ENCODE measurements at regions not wholly inside any gene's neighbourhood (a gene's known extent, or its start where the extent isn't known, plus 50 kb on each side); places are given as distances from the start of the nearest gene placed in this dataset.

- FAIRE-seq (no peak), DNase-seq (no peak)
- H3K4me3 ChIP-seq (ENCODE audit: low read depth in 1 of 3, low read length in 3 of 3): no peak overlapping the region
- 56 to 76% (median 68%) methylated on average over 7 of the region's 7 CpGs for WGBS, 3 donors
- no peaks in the 10 kb centered on the region for H3K36me3 ChIP-seq (ENCODE audit: control insufficient read depth in 3 of 3, insufficient read depth in 2 of 3, low read depth in 1 of 3, low read length in 3 of 3)
- H3K4me1 ChIP-seq (ENCODE audit: control insufficient read depth in 3 of 3, insufficient read depth in 2 of 3, low read depth in 1 of 3, low read length in 2 of 3): no peaks in the 10 kb centered on the region
- no peak overlapping the region for H3K27ac ChIP-seq (ENCODE audit: low read depth in 1 of 3, low read length in 2 of 3)
- no peaks in the 10 kb centered on the region for H3K9me3 ChIP-seq (ENCODE audit: control insufficient read depth in 2 of 2, insufficient read depth in 1 of 2, low read depth in 1 of 2, low read length in 1 of 2)
- H3K27me3 ChIP-seq (ENCODE audit: control insufficient read depth in 3 of 3, insufficient read depth in 3 of 3, low read length in 3 of 3): no peaks in the 10 kb centered on the region
Measured at GRCh38 chr9:80932947-80933780, 756.2 kb downstream of the TLE1 start.

GRCh38 chr9:80932181-80932580 is 757.2 kb downstream of the TLE1 start:
- 43 to 65% (median 48%) methylated on average over 3 of the region's 3 CpGs for WGBS, 3 donors
- no peak overlapping the region for H3K4me3 ChIP-seq (ENCODE audit: low read depth in 1 of 3, low read length in 3 of 3)
- no peak overlapping the region for H3K27ac ChIP-seq (ENCODE audit: low read depth in 1 of 3, low read length in 2 of 3)
- no peaks in the 10 kb centered on the region for H3K27me3 ChIP-seq (ENCODE audit: control insufficient read depth in 3 of 3, insufficient read depth in 3 of 3, low read length in 3 of 3)
- H3K36me3 ChIP-seq (ENCODE audit: control insufficient read depth in 3 of 3, insufficient read depth in 2 of 3, low read depth in 1 of 3, low read length in 3 of 3): no peaks in the 10 kb centered on the region
- no peaks in the 10 kb centered on the region for H3K4me1 ChIP-seq (ENCODE audit: control insufficient read depth in 3 of 3, insufficient read depth in 2 of 3, low read depth in 1 of 3, low read length in 2 of 3)
- FAIRE-seq (no peak), DNase-seq (no peak)
- no peaks in the 10 kb centered on the region for H3K9me3 ChIP-seq (ENCODE audit: control insufficient read depth in 2 of 2, insufficient read depth in 1 of 2, low read depth in 1 of 2, low read length in 1 of 2)

- no peak for DNase-seq
- H3K4me1 ChIP-seq (ENCODE audit: control insufficient read depth in 3 of 3, insufficient read depth in 2 of 3, low read depth in 1 of 3, low read length in 2 of 3): no peaks in the 10 kb centered on the region
- no peak overlapping the region for H3K27ac ChIP-seq (ENCODE audit: low read depth in 1 of 3, low read length in 2 of 3)
- no peak for FAIRE-seq
- no peak overlapping the region for H3K4me3 ChIP-seq (ENCODE audit: low read depth in 1 of 3, low read length in 3 of 3)
- WGBS, 3 donors: 58 to 89% (median 79%) methylated on average over 3 of the region's 3 CpGs
- H3K27me3 ChIP-seq (ENCODE audit: control insufficient read depth in 3 of 3, insufficient read depth in 3 of 3, low read length in 3 of 3): no peaks in the 10 kb centered on the region
- H3K9me3 ChIP-seq (ENCODE audit: control insufficient read depth in 2 of 2, insufficient read depth in 1 of 2, low read depth in 1 of 2, low read length in 1 of 2): no peaks in the 10 kb centered on the region
- no peaks in the 10 kb centered on the region for H3K36me3 ChIP-seq (ENCODE audit: control insufficient read depth in 3 of 3, insufficient read depth in 2 of 3, low read depth in 1 of 3, low read length in 3 of 3)
Measured at GRCh38 chr9:80931163-80931562, 758.2 kb downstream of the TLE1 start.

GRCh38 chr9:80928697-80929096 is 760.6 kb downstream of the TLE1 start:
- Histone ChIP-seq H3K4me1 (ENCODE audit: control insufficient read depth in 3 of 3, insufficient read depth in 2 of 3, low read depth in 1 of 3, low read length in 2 of 3) (no peaks in the 10 kb centered on the region), H3K4me3 (ENCODE audit: low read depth in 1 of 3, low read length in 3 of 3) (no peak overlapping the region), H3K36me3 (ENCODE audit: control insufficient read depth in 3 of 3, insufficient read depth in 2 of 3, low read depth in 1 of 3, low read length in 3 of 3) (no peaks in the 10 kb centered on the region), H3K9me3 (ENCODE audit: control insufficient read depth in 2 of 2, insufficient read depth in 1 of 2, low read depth in 1 of 2, low read length in 1 of 2) (no peaks in the 10 kb centered on the region), H3K27me3 (ENCODE audit: control insufficient read depth in 3 of 3, insufficient read depth in 3 of 3, low read length in 3 of 3) (no peaks in the 10 kb centered on the region), H3K27ac (ENCODE audit: low read depth in 1 of 3, low read length in 2 of 3) (no peak overlapping the region)
- FAIRE-seq (no peak), DNase-seq (no peak)

DNA sequence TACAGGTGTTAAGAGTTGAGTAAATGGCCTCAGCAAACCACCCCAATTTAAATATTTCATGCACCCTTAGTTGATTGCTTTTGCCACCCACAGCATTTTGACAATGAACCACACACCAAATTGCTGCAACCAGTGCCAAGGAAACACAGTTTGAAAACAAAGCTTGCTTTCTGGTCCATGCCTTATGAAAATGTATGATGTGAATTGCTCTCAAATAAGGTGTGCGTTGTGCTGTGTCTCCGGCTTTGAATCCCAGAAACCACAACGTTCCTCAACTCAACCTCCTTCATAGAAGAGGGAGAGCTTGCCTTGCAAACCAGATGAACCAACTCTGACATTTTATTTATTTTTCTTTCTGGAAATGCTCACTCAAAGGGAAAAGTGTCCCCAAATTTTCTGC is 762.7 kb downstream of the TLE1 start:
- DNase-seq (no peak), FAIRE-seq (no peak)
- Histone ChIP-seq H3K9me3 (ENCODE audit: control insufficient read depth in 2 of 2, insufficient read depth in 1 of 2, low read depth in 1 of 2, low read length in 1 of 2) (peaks cover 1 to 2% of the 10 kb centered on the region in 2 donors), H3K4me1 (ENCODE audit: control insufficient read depth in 3 of 3, insufficient read depth in 2 of 3, low read depth in 1 of 3, low read length in 2 of 3) (no peaks in the 10 kb centered on the region), H3K4me3 (ENCODE audit: low read depth in 1 of 3, low read length in 3 of 3) (no peak overlapping the region), H3K36me3 (ENCODE audit: control insufficient read depth in 3 of 3, insufficient read depth in 2 of 3, low read depth in 1 of 3, low read length in 3 of 3) (no peaks in the 10 kb centered on the region), H3K27ac (ENCODE audit: low read depth in 1 of 3, low read length in 2 of 3) (no peak overlapping the region), H3K27me3 (ENCODE audit: control insufficient read depth in 3 of 3, insufficient read depth in 3 of 3, low read length in 3 of 3) (no peaks in the 10 kb centered on the region)
- WGBS, 3 donors: 74 to 86% (median 85%) methylated on average over 3 of the region's 3 CpGs

GRCh38 chr9:80922544-80922943 is 766.8 kb downstream of the TLE1 start:
- no peak for FAIRE-seq
- 40 to 60% (median 51%) methylated on average over 3 of the region's 3 CpGs for WGBS, 3 donors
- Histone ChIP-seq H3K9me3 (ENCODE audit: control insufficient read depth in 2 of 2, insufficient read depth in 1 of 2, low read depth in 1 of 2, low read length in 1 of 2) (peaks cover 1 to 5% of the 10 kb centered on the region in 2 donors), H3K27me3 (ENCODE audit: control insufficient read depth in 3 of 3, insufficient read depth in 3 of 3, low read length in 3 of 3) (no peaks in the 10 kb centered on the region), H3K27ac (ENCODE audit: low read depth in 1 of 3, low read length in 2 of 3) (no peak overlapping the region), H3K4me1 (ENCODE audit: control insufficient read depth in 3 of 3, insufficient read depth in 2 of 3, low read depth in 1 of 3, low read length in 2 of 3) (no peaks in the 10 kb centered on the region), H3K4me3 (ENCODE audit: low read depth in 1 of 3, low read length in 3 of 3) (no peak overlapping the region), H3K36me3 (ENCODE audit: control insufficient read depth in 3 of 3, insufficient read depth in 2 of 3, low read depth in 1 of 3, low read length in 3 of 3) (no peaks in the 10 kb centered on the region)
- no peak for DNase-seq

DNA sequence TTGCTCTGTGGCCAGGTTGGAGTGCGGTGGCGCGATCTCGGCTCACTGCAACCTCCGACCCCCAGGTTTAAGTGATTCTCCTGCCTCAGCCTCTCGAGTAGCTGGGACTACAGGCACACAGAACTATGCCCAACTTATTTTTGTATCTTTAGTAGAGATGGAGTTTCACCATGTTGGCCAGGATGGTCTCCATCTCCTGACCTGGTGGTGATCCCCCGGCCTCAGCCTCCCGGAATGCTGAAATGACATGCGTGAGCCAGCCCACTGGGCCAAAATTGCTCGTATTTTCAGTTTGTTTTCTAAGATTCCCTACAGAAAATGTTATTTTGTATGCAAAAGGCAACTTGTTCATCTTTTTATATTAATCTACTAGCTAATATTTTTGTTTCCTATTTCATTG is 782.6 kb downstream of the TLE1 start:
- FAIRE-seq (no peak), DNase-seq (no peak)
- no peak overlapping the region for H3K27ac ChIP-seq (ENCODE audit: low read depth in 1 of 3, low read length in 2 of 3)
- no peaks in the 10 kb centered on the region for H3K36me3 ChIP-seq (ENCODE audit: control insufficient read depth in 3 of 3, insufficient read depth in 2 of 3, low read depth in 1 of 3, low read length in 3 of 3)
- H3K4me1 ChIP-seq (ENCODE audit: control insufficient read depth in 3 of 3, insufficient read depth in 2 of 3, low read depth in 1 of 3, low read length in 2 of 3): no peaks in the 10 kb centered on the region
- H3K27me3 ChIP-seq (ENCODE audit: control insufficient read depth in 3 of 3, insufficient read depth in 3 of 3, low read length in 3 of 3): no peaks in the 10 kb centered on the region
- 82 to 90% (median 85%) methylated on average over 10 of the region's 10 CpGs for WGBS, 3 donors
- H3K4me3 ChIP-seq (ENCODE audit: low read depth in 1 of 3, low read length in 3 of 3): no peak overlapping the region
- H3K9me3 ChIP-seq (ENCODE audit: control insufficient read depth in 2 of 2, insufficient read depth in 1 of 2, low read depth in 1 of 2, low read length in 1 of 2): no peaks in the 10 kb centered on the region

GRCh38 chr9:80899208-80899607 is 790.1 kb downstream of the TLE1 start:
- Histone ChIP-seq H3K9me3 (ENCODE audit: control insufficient read depth in 2 of 2, insufficient read depth in 1 of 2, low read depth in 1 of 2, low read length in 1 of 2) (no peaks in the 10 kb centered on the region), H3K27me3 (ENCODE audit: control insufficient read depth in 3 of 3, insufficient read depth in 3 of 3, low read length in 3 of 3) (no peaks in the 10 kb centered on the region), H3K4me1 (ENCODE audit: control insufficient read depth in 3 of 3, insufficient read depth in 2 of 3, low read depth in 1 of 3, low read length in 2 of 3) (no peaks in the 10 kb centered on the region), H3K4me3 (ENCODE audit: low read depth in 1 of 3, low read length in 3 of 3) (no peak overlapping the region), H3K27ac (ENCODE audit: low read depth in 1 of 3, low read length in 2 of 3) (no peak overlapping the region), H3K36me3 (ENCODE audit: control insufficient read depth in 3 of 3, insufficient read depth in 2 of 3, low read depth in 1 of 3, low read length in 3 of 3) (no peaks in the 10 kb centered on the region)
- no peak for FAIRE-seq
- DNase-seq: no peak

GRCh38 chr9:80893190-80893589 is 796.2 kb downstream of the TLE1 start:
- H3K36me3 ChIP-seq (ENCODE audit: control insufficient read depth in 3 of 3, insufficient read depth in 2 of 3, low read depth in 1 of 3, low read length in 3 of 3): no peaks in the 10 kb centered on the region
- H3K4me1 ChIP-seq (ENCODE audit: control insufficient read depth in 3 of 3, insufficient read depth in 2 of 3, low read depth in 1 of 3, low read length in 2 of 3): no peaks in the 10 kb centered on the region
- DNase-seq: no peak
- no peak overlapping the region for H3K4me3 ChIP-seq (ENCODE audit: low read depth in 1 of 3, low read length in 3 of 3)
- H3K9me3 ChIP-seq (ENCODE audit: control insufficient read depth in 2 of 2, insufficient read depth in 1 of 2, low read depth in 1 of 2, low read length in 1 of 2): no peaks in the 10 kb centered on the region
- H3K27ac ChIP-seq (ENCODE audit: low read depth in 1 of 3, low read length in 2 of 3): no peak overlapping the region
- no peaks in the 10 kb centered on the region for H3K27me3 ChIP-seq (ENCODE audit: control insufficient read depth in 3 of 3, insufficient read depth in 3 of 3, low read length in 3 of 3)
- WGBS, 3 donors: 62 to 72% (median 69%) methylated on average over 2 of the region's 2 CpGs
- FAIRE-seq: no peak
